ENCODE measurements at regions not wholly inside any gene's neighbourhood (a gene's known extent, or its start where the extent isn't known, plus 50 kb on each side); places are given as distances from the start of the nearest gene placed in this dataset.

DNA sequence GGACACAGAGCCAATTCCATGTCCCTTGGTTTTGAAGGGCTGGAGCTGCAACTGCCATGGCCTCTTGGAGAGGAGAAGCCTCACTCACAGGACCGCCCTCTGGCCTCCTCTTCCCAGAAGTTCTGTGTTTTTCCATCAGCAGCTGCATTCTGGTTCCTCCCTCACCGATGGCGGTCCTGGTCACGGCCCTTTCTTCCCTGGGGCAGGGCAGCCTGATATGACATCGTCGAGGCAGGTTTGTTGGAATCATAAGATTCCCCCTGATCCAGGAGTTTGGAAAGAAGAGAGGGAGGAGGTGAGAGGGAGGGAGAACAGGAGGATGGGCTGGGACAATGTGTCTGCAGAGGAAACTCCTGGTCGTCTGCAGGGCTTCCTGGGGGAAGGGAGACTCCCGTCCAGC lies 82.7 kb upstream of the PDZD8 start:
- Mint-ChIP-seq H3K36me3 (ENCODE audit: low read depth) (peaks cover 5% of the 10 kb centered on the region), H3K27ac (no peak overlapping the region), H3K9me3 (peaks cover 17% of the 10 kb centered on the region), H3K4me3 (no peak overlapping the region), H3K27me3 (ENCODE audit: insufficient read depth, low read depth, poor library complexity) (peaks cover 1% of the 10 kb centered on the region), H3K4me1 (peaks cover 9% of the 10 kb centered on the region)
- Histone ChIP-seq H3K4me3 (no peak overlapping the region), H3K27me3 (ENCODE audit: insufficient read depth) (no peaks in the 10 kb centered on the region), H4K20me1 (replicated peaks; ENCODE audit: insufficient read depth) (no peaks in the 10 kb centered on the region), H2AFZ (no peak overlapping the region), H3K4me2 (no peak overlapping the region), H3K79me2 (replicated peaks; ENCODE audit: insufficient read depth) (no peaks in the 10 kb centered on the region), H3K9me2 (ENCODE audit: insufficient read depth) (no peaks in the 10 kb centered on the region), H3K27ac (ENCODE audit: low read depth) (no peak overlapping the region), H3K36me3 (ENCODE audit: insufficient read depth) (no peaks in the 10 kb centered on the region), H3K4me1 (ENCODE audit: insufficient read depth) (no peaks in the 10 kb centered on the region; the same call in 1 of the 2 replicates), H3F3A (replicated peaks; ENCODE audit: low read depth) (no peaks in the 10 kb centered on the region)
- no peak for ATAC-seq
- DNase-seq (ENCODE audit: low spot score) = no peak
- no peak for TF ChIP-seq ZNF114 (CRISPR knock-in tag; IDR thresholded peaks at IDR 0.05)

DNA sequence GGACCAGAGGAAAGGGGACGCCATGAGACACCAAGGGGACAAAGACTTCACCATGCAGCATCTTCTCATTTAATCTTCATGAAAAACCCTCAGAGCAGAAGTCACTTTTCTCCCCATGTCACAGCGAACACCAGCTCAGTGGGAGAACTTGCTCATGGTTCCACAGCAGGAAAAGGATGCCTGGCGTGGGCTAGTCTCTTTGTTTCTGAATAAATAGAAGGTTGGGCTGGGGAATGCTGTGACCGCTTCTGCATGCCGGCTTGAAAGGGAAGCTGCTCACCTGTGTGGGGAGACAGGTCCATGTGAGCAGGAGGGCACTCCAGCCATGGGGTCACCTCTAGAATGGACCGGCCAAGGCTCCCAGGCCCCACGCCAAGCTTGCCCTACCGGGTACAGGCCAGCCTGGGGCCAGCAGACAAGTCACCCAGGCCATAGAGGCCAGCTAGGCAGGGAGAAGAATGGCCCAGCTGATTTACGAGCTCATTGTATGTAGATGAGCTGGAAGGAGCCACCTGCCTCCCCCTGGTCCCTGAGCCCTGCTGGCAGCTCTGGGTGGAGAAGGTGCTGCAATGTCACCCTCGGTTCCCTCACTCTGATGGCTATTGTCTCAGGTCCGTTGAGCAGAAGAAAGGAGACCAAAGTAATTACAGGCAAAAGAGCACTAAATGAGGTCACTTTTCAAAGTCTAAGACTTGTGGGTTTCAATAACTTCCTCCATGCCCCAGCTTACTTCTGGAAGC lies 82.0 kb upstream of the PDZD8 start:
- Histone ChIP-seq H3K27me3 (ENCODE audit: insufficient read depth) (no peaks in the 10 kb centered on the region), H3F3A (replicated peaks; ENCODE audit: low read depth) (no peaks in the 10 kb centered on the region), H4K20me1 (replicated peaks; ENCODE audit: insufficient read depth) (no peaks in the 10 kb centered on the region), H3K79me2 (replicated peaks; ENCODE audit: insufficient read depth) (no peaks in the 10 kb centered on the region), H3K36me3 (ENCODE audit: insufficient read depth) (no peaks in the 10 kb centered on the region), H3K27ac (ENCODE audit: low read depth) (no peak overlapping the region), H3K4me2 (no peak overlapping the region), H2AFZ (no peak overlapping the region), H3K4me1 (ENCODE audit: insufficient read depth) (no peaks in the 10 kb centered on the region; the same call in 1 of the 2 replicates), H3K4me3 (no peak overlapping the region), H3K9me2 (ENCODE audit: insufficient read depth) (no peaks in the 10 kb centered on the region)
- no peak for DNase-seq (ENCODE audit: low spot score)
- H3K27me3 Mint-ChIP-seq (ENCODE audit: insufficient read depth, low read depth, poor library complexity) = peaks cover 1% of the 10 kb centered on the region
- peaks cover 18% of the 10 kb centered on the region for H3K9me3 Mint-ChIP-seq
- no peak for ATAC-seq
- H3K27ac Mint-ChIP-seq = no peak overlapping the region
- TF ChIP-seq STAT1 (IDR thresholded peaks at IDR 0.05; ENCODE audit: unreplicated experiment) = no peak
- TF ChIP-seq EZH2 (IDR thresholded peaks at IDR 0.05; ENCODE audit: low read depth, unreplicated experiment) = no peak
- no peak for TF ChIP-seq EZH2phosphoT487 (IDR thresholded peaks at IDR 0.05; ENCODE audit: unreplicated experiment)
- TF ChIP-seq, protein P1, sequence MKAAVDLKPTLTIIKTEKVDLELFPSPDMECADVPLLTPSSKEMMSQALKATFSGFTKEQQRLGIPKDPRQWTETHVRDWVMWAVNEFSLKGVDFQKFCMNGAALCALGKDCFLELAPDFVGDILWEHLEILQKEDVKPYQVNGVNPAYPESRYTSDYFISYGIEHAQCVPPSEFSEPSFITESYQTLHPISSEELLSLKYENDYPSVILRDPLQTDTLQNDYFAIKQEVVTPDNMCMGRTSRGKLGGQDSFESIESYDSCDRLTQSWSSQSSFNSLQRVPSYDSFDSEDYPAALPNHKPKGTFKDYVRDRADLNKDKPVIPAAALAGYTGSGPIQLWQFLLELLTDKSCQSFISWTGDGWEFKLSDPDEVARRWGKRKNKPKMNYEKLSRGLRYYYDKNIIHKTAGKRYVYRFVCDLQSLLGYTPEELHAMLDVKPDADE (IDR thresholded peaks at IDR 0.05) = no peak
- no peak overlapping the region for H3K4me3 Mint-ChIP-seq
- H3K36me3 Mint-ChIP-seq (ENCODE audit: low read depth) = peaks cover 8% of the 10 kb centered on the region
- peaks cover 4% of the 10 kb centered on the region for H3K4me1 Mint-ChIP-seq

DNA sequence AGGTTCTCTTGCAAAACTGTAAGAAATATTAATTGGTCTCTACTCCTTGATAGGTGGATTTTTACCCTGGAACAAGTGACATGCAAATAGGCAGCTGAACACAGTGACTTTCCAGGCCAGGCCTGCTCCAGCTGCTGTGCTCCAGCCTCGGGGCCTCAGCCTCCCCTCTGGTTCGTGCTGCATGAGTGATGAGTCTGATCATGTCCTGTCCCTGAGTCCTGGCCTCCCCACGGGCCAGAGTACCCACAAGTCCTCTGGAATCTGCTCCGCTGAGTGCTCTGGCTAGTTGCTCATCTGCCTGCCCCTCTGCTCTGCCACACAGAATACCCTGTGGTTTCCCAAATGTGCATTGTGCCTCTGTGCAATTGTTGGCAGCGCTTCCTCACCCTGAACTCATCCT lies 80.1 kb upstream of the PDZD8 start:
- Histone ChIP-seq H3K79me2 (replicated peaks; ENCODE audit: insufficient read depth) (no peaks in the 10 kb centered on the region), H4K20me1 (replicated peaks; ENCODE audit: insufficient read depth) (no peaks in the 10 kb centered on the region), H3K27ac (ENCODE audit: low read depth) (no peak overlapping the region), H3K4me3 (no peak overlapping the region), H3F3A (replicated peaks; ENCODE audit: low read depth) (no peaks in the 10 kb centered on the region), H2AFZ (no peak overlapping the region), H3K9me2 (ENCODE audit: insufficient read depth) (no peaks in the 10 kb centered on the region), H3K27me3 (ENCODE audit: insufficient read depth) (no peaks in the 10 kb centered on the region), H3K36me3 (ENCODE audit: insufficient read depth) (no peaks in the 10 kb centered on the region), H3K4me2 (no peak overlapping the region), H3K4me1 (ENCODE audit: insufficient read depth) (no peaks in the 10 kb centered on the region)
- DNase-seq (ENCODE audit: low spot score) = no peak
- H3K36me3 Mint-ChIP-seq (ENCODE audit: low read depth) = peaks cover 8% of the 10 kb centered on the region
- H3K9me3 Mint-ChIP-seq = peaks cover 18% of the 10 kb centered on the region
- peaks cover 1% of the 10 kb centered on the region for H3K27me3 Mint-ChIP-seq (ENCODE audit: insufficient read depth, low read depth, poor library complexity)
- H3K27ac Mint-ChIP-seq = no peak overlapping the region
- H3K4me3 Mint-ChIP-seq = no peak overlapping the region
- no peaks in the 10 kb centered on the region for H3K4me1 Mint-ChIP-seq
- ATAC-seq = no peak
- TF ChIP-seq STAT1 (IDR thresholded peaks at IDR 0.05; ENCODE audit: unreplicated experiment) (no peak), EZH2phosphoT487 (IDR thresholded peaks at IDR 0.05; ENCODE audit: unreplicated experiment) (no peak), ZNF331 (CRISPR knock-in tag; IDR thresholded peaks at IDR 0.05; ENCODE audit: low read depth) (no peak), ZNF114 (CRISPR knock-in tag; IDR thresholded peaks at IDR 0.05) (no peak), CREB1 (CRISPR knock-in tag; IDR thresholded peaks at IDR 0.05; ENCODE audit: low read depth) (no peak), JUNB (IDR thresholded peaks at IDR 0.05; ENCODE audit: unreplicated experiment) (no peak), EZH2 (IDR thresholded peaks at IDR 0.05; ENCODE audit: low read depth, unreplicated experiment) (no peak), NANOG (IDR thresholded peaks at IDR 0.05; ENCODE audit: borderline replicate concordance) (no peak), POLR2AphosphoS5 (IDR thresholded peaks at IDR 0.05; ENCODE audit: low read depth) (no peak)
- TF ChIP-seq, protein P2, sequence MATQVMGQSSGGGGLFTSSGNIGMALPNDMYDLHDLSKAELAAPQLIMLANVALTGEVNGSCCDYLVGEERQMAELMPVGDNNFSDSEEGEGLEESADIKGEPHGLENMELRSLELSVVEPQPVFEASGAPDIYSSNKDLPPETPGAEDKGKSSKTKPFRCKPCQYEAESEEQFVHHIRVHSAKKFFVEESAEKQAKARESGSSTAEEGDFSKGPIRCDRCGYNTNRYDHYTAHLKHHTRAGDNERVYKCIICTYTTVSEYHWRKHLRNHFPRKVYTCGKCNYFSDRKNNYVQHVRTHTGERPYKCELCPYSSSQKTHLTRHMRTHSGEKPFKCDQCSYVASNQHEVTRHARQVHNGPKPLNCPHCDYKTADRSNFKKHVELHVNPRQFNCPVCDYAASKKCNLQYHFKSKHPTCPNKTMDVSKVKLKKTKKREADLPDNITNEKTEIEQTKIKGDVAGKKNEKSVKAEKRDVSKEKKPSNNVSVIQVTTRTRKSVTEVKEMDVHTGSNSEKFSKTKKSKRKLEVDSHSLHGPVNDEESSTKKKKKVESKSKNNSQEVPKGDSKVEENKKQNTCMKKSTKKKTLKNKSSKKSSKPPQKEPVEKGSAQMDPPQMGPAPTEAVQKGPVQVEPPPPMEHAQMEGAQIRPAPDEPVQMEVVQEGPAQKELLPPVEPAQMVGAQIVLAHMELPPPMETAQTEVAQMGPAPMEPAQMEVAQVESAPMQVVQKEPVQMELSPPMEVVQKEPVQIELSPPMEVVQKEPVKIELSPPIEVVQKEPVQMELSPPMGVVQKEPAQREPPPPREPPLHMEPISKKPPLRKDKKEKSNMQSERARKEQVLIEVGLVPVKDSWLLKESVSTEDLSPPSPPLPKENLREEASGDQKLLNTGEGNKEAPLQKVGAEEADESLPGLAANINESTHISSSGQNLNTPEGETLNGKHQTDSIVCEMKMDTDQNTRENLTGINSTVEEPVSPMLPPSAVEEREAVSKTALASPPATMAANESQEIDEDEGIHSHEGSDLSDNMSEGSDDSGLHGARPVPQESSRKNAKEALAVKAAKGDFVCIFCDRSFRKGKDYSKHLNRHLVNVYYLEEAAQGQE (IDR thresholded peaks at IDR 0.05; ENCODE audit: unreplicated experiment) = no peak
- TF ChIP-seq, protein P3, sequence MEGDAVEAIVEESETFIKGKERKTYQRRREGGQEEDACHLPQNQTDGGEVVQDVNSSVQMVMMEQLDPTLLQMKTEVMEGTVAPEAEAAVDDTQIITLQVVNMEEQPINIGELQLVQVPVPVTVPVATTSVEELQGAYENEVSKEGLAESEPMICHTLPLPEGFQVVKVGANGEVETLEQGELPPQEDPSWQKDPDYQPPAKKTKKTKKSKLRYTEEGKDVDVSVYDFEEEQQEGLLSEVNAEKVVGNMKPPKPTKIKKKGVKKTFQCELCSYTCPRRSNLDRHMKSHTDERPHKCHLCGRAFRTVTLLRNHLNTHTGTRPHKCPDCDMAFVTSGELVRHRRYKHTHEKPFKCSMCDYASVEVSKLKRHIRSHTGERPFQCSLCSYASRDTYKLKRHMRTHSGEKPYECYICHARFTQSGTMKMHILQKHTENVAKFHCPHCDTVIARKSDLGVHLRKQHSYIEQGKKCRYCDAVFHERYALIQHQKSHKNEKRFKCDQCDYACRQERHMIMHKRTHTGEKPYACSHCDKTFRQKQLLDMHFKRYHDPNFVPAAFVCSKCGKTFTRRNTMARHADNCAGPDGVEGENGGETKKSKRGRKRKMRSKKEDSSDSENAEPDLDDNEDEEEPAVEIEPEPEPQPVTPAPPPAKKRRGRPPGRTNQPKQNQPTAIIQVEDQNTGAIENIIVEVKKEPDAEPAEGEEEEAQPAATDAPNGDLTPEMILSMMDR (conservative IDR thresholded peaks at IDR 0.05; ENCODE audit: low read depth in 2 of 2) = no peak
